Stimulated activated CD4-positive, alpha-beta T cell treated with anti-CD3 and anti-CD28 coated beads, Interleukin-2, amount 100 ng/mL, for 48 hours (primary cell): ENCODE measurements at regions not wholly inside any gene's neighbourhood (a gene's known extent, or its start where the extent isn't known, plus 50 kb on each side); places are given as distances from the start of the nearest gene placed in this dataset.
A peak's percentile ranks its signal among the peaks of the same experiment; 100 is the strongest.

Experiments
- DNase-seq, 2 donors: peaks; one replicate each; pipeline ENCODE4 v3.0.0-alpha.2; 2020

DNA sequence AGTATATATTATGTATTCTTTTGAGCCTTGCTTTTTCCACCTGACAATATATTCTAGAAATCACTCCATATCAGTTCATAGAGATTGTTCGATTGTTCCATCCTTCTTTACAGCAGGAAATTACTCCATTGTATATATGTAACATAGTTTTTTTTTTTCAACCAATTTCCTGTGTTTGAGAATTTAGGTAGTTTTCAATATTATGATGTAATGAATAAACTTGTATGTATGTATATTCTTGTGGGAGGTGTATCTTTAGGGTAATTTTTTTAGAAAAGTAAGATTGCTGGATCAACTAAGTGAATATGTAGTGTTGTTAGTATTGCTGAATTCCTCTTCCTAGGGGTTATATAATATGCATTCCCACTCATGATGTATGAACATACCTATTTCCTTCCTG, 165.9 kb upstream of the PITX1 start:
- DNase-seq = no peak

DNA sequence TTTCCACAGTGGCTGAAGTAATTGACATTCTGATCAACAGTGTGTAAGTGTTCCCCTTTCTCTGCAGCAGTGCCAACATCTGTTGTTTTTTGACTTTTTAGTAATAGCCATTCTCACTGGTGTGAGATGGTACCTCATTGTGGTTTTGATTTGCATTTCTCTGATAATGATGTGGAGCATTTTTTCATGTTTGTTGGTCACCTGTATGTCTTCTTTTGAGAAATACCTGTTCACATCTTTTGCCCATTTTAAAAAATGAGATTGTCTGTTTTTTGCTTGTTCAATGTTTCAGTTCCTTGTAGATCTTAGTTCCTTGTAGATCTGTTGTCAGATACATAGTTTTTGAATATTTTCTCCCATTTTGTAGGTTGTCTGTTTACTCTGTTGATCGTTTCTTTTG, 162.5 kb upstream of the PITX1 start:
- DNase-seq = no peak

GRCh38 chr5:135195270-135195608, 161.2 kb upstream of the PITX1 start:
- DNase-seq = no peak

GRCh38 chr5:135194573-135195269, 160.7 kb upstream of the PITX1 start:
- DNase-seq = no peak

DNA sequence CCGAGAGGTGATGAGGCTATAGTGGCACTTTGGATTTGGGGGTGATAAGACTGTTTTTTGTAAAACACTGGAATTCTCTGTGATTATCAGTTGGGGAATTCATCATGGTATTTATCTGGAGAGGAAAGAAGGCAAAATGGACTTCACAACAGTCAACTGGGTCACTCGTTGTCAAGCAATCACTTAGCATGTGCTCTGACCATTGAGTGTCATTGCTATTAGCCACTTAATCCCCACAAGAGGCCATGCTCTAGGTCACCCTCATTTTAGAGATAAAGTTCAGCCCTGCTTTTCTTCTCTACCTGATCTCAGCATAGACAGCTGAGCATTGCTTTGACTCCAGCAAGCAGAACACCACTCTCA, 160.1 kb upstream of the PITX1 start:
- DNase-seq = no peak

DNA sequence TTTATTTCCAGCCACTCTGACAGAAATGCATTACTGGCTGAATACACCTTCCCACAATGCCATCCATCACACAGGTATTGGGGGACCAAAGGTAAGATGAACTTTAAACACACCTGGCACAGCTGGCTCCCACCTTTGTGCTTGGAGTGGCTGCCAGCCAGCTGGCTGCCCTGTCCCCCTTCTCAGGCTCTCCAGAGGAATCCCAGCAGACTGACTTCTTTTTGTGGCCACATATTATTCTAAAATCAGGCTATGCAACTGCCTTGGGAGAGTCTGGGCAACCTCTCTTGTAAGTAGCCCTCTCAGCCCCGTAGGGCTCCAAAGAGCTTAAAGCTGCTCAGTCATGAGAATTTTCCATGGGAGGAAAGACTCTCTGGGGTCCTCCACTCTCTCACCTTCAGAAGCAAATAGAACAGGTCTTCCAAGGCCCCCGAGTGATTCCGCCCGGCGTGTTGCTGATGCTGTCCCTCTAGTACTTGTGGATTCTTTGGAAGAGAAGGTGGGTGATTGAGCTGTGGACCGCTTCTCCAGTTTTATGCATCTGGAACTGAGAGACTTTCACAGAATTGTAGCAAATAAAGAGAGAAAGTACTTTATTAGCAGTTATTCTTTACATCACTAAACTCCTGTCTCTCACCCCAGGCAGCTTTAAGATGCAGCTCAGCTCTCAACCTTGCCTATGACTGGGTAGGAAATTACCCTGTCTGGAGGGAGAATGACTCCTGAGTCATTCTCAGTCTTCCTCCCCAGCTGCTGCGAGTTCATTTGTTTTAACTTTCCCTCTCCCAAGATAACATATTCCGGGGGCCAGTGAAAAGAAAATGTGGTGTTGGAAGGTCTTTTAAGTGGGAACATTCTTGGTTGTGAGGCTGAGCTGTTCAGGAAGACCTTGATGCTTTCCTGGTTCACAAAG, 159.4 kb upstream of the PITX1 start:
- DNase-seq = no peak

DNA sequence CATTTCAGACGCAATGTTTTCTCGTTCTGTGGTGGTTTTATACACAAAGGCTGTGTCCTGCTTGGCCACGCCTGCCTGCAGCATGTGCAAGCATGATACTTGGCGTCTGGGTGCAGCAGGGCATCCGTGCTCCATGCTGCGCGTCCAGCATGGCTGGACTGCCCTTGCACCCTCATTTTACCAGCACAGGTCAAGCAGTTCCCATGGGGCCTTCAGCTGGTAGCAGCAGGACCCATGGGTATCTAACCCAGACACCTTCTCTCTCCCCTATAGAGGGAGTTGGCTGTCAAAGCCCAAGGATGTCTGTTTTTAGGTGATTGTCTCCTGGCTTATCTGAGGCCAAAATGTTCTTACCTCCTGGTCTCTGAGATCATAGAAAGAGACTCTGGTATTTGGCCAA, 158.3 kb upstream of the PITX1 start:
- no peak for DNase-seq

- peak; percentile 71 to 76 for DNase-seq
Observed at GRCh38 chr5:135191084-135191826, 157.2 kb upstream of the PITX1 start.

GRCh38 chr5:135190416-135191083, 156.5 kb upstream of the PITX1 start:
- no peak for DNase-seq

DNA sequence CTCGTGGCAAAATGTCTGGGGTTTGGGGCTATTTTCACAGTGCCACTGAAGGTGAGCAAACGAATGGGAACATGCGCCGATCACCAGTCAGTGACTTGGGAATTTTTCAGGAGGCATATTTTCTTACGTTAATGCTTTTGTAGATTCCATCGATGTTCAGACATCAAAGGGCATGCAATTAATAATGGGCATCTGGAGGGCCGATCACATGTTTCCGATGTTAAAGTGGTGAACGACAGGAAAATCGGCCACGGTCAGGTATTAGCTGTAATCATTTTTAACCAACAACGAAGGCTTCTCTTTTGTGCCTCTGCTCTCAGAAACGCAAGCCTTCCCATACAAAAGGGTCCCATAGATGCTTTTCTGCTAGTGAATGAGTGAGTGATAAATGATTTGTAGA, 155.0 kb upstream of the PITX1 start:
- DNase-seq = no peak

- DNase-seq = no peak
Observed at GRCh38 chr5:135188233-135188914, 154.3 kb upstream of the PITX1 start.

GRCh38 chr5:135186662-135187522, 152.9 kb upstream of the PITX1 start:
- DNase-seq = no peak

GRCh38 chr5:135185481-135186065, 151.5 kb upstream of the PITX1 start:
- DNase-seq = no peak

- DNase-seq = no peak
Observed at GRCh38 chr5:135184646-135185045, 150.6 kb upstream of the PITX1 start.

DNA sequence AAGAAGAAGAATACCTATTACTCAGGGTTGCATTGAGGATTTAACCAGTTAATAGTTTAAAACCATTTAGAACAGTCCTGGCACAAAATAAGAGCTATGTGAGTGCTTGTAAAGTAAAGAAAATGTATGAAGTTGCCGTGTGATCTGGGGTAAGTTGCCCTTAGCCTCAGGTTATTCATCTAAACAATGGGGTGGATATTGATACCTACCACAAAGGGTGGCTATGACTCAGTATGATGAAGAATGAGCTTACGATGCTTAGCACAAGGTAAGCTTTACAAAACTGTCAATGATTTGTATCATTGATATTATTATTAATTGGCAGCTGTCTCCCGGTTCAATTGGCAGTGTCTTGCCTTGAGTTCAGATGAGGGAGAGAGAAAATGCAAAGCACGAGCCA, 149.4 kb upstream of the PITX1 start:
- DNase-seq = no peak

DNA sequence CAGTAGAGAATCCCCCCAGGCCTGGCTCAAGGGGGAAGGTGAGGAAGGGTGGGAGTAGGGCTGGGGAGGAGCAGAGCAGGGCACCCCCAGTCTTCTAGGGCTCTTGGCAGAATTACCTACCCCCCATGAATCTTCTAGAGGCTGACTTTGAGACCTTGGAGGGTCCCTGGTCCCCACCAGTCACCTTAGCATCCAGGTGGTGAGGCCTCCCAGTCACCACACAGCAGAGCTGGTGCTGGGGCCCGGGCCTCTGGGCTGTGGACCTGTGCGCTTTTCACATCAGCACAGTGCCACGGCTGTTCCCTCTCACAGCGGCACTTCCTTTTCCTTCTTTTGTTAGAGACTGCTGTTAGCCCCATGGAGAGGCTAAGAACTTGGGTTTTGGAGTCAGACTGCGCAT, 148.6 kb upstream of the PITX1 start:
- DNase-seq = no peak

DNA sequence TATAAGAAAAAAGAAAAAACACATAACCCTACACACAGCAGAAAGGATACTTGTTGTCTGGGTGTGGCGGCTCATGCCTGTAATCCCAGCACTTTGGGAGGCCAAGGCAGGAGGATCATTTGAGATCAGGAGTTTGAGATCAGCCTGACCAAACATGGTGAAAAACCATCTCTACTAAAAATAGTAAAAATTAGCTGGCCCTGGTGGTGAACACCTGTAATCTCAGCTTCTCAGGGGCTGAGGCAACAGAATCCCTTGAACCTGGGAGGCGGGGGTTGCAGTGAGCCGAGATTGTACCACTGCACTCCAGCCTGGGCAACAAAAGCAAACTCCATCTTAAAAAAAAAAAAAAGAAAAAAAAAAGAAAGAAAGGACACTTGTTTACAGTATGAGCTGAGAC, 147.6 kb upstream of the PITX1 start:
- no peak for DNase-seq

DNA sequence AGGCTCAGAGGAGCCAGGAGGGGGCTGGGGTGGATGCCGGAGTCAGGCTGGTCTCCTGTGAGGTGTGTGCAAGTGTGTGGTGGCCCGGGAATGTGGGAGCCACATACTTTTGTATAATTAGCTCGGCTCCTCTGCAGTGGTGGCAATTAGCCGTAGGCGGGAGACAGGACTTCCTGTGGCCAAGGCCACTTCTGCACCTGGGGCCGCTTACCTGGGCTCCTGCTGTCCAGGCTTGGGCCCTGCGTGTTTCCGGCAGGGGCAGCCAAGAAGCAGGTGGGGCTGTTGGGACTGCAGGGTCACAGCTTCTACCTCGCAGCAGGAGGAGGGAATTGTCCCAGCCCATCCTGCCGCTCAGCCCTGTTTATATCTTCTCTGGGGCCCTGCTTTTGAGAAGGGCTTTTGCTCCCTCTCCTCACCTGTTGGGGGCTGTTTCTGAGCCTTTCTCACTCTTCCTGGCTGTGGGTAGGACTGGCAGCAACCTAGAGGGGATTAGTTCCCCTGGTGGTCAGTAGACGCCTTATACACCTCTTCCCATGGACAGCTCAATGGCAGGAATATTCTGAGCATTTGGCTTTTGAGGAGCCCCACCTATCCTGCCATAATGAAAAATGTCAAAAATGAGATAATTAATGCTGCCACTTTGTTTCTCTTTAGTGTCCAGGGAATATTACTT, 145.4 kb upstream of the PITX1 start:
- DNase-seq = no peak

- DNase-seq = no peak
Observed at GRCh38 chr5:135178476-135179155, 144.6 kb upstream of the PITX1 start.

DNA sequence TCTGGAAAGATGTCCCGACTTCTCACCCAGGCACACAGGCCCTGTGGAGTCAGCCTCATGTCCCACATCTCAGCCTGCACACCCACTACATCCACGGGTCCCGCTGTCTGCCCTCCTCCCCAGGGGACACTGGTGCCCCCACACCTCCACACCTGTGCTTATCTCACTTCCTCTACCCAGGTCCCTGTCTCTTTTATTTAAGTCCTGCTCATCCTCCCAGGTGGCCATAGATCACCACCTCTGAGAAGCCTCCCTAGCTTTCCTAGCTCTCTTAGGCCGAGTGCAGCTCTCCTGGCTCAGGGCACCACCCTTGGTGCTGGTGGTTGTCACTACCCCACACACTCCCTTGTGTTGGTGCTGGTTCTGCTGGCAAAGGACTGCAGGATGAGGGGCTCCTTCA, 143.6 kb upstream of the PITX1 start:
- no peak for DNase-seq
